Mucosa of descending colon (tissue), 3 donors: ENCODE measurements at regions not wholly inside any gene's neighbourhood (a gene's known extent, or its start where the extent isn't known, plus 50 kb on each side); places are given as distances from the start of the nearest gene placed in this dataset.

Source experiments
- ATAC-seq: fragments of 200-7000 bp; cut with Tn5 transposase; one replicate; pipeline ENCODE4 v1.9.1; 2020; ENCODE audit warnings: mild to moderate bottlenecking, moderate library complexity
- DNase-seq, 3 donors: peaks; one replicate each; pipeline ENCODE4 v3.0.0-alpha.2; 2020
- H3K36me3 ChIP-seq: fragments of 200-600 bp; one replicate; pipeline ENCODE4 v1.8.0; 2021; ENCODE audit warnings: low read depth, mild to moderate bottlenecking
- H3K4me1 ChIP-seq: fragments of 200-600 bp; one replicate; pipeline ENCODE4 v1.8.0; 2021; ENCODE audit warnings: low read depth, mild to moderate bottlenecking
- H3K4me3 ChIP-seq: fragments of 200-600 bp; one replicate; pipeline ENCODE4 v1.8.0; 2021; ENCODE audit warnings: mild to moderate bottlenecking
- H3K9me3 ChIP-seq: fragments of 200-600 bp; one replicate; pipeline ENCODE4 v1.8.0; 2021; ENCODE audit warnings: mild to moderate bottlenecking
- CTCF ChIP-seq: fragments of 200-600 bp; IDR thresholded peaks from one replicate; pipeline ENCODE4 v1.8.0; 2022; ENCODE audit warnings: antibody characterized with exemption, mild to moderate bottlenecking
- intact Hi-C, 2 donors: fragments of 100-400 bp; cut with DNase I in 1 of 2; cut with micrococcal nuclease in 1 of 2; formaldehyde crosslinking; loops; one replicate each; pipeline versions ENCODE4 v1.11.0 to v1.11.1; 2022; cut with DNase I, micrococcal nuclease
- donor health status: DM: no; HTN: no; CAD: no; lungs with moderate emphysema.
- donor health status: DM: no; HTN: no; CAD: no.
- donor health status: DM: no; HTN: yes; CAD: no.

GRCh38 chr16:80208743-80209142 is 332.1 kb upstream of the DYNLRB2 start:
- H3K36me3 ChIP-seq, result no peaks in the 10 kb centered on the region
- H3K4me1 ChIP-seq, result no peaks in the 10 kb centered on the region
- DNase-seq (no peak), ATAC-seq (no peak)
- intact Hi-C loops, result no loop called here
- no peaks in the 10 kb centered on the region for H3K9me3 ChIP-seq
- TF ChIP-seq CTCF, result no peak
- H3K4me3 ChIP-seq, result no peak overlapping the region

- ATAC-seq, result no peak
- no peaks in the 10 kb centered on the region for H3K36me3 ChIP-seq
- no peak for TF ChIP-seq CTCF
- no peak overlapping the region for H3K4me3 ChIP-seq
- no peak for DNase-seq
- intact Hi-C loops, result no loop called here
- H3K4me1 ChIP-seq, result no peaks in the 10 kb centered on the region
- no peaks in the 10 kb centered on the region for H3K9me3 ChIP-seq
Measured at GRCh38 chr16:80208015-80208414, 332.8 kb upstream of the DYNLRB2 start.

- TF ChIP-seq CTCF, result no peak
- no peak for ATAC-seq
- DNase-seq, result no peak
- Histone ChIP-seq H3K9me3 (no peaks in the 10 kb centered on the region), H3K36me3 (no peaks in the 10 kb centered on the region), H3K4me3 (no peak overlapping the region), H3K4me1 (no peaks in the 10 kb centered on the region)
- intact Hi-C loops, result no loop called here
Measured at GRCh38 chr16:80203821-80204220, 337.0 kb upstream of the DYNLRB2 start.

- Histone ChIP-seq H3K4me3 (no peak overlapping the region), H3K9me3 (no peaks in the 10 kb centered on the region), H3K4me1 (peaks cover 3% of the 10 kb centered on the region), H3K36me3 (no peaks in the 10 kb centered on the region)
- DNase-seq (no peak), ATAC-seq (no peak)
- no peak for TF ChIP-seq CTCF
- intact Hi-C loops, result no loop called here
Measured at GRCh38 chr16:80202831-80203413, 337.9 kb upstream of the DYNLRB2 start.

- Histone ChIP-seq H3K36me3 (no peaks in the 10 kb centered on the region), H3K4me3 (no peak overlapping the region), H3K4me1 (peaks cover 3% of the 10 kb centered on the region), H3K9me3 (no peaks in the 10 kb centered on the region)
- TF ChIP-seq CTCF, result no peak
- intact Hi-C loops, result no loop called here
- DNase-seq (no peak), ATAC-seq (peak; percentile 52)
Measured at GRCh38 chr16:80200079-80200478, 340.7 kb upstream of the DYNLRB2 start.

GRCh38 chr16:80199614-80200013 is 341.2 kb upstream of the DYNLRB2 start:
- no peak for DNase-seq
- intact Hi-C loops, result no loop called here
- ATAC-seq, result no peak
- TF ChIP-seq CTCF, result no peak
- Histone ChIP-seq H3K36me3 (no peaks in the 10 kb centered on the region), H3K9me3 (no peaks in the 10 kb centered on the region), H3K4me1 (peaks cover 3% of the 10 kb centered on the region), H3K4me3 (no peak overlapping the region)
